SH-SY5Y (cell line): ENCODE measurements at regions not wholly inside any gene's neighbourhood (a gene's known extent, or its start where the extent isn't known, plus 50 kb on each side); places are given as distances from the start of the nearest gene placed in this dataset.
A peak's percentile ranks its signal among the peaks of the same experiment; 100 is the strongest.

ENCODE experiments used
- GATA2 ChIP-seq: IDR thresholded peaks from 2 replicates; pipeline ENCODE4 v1.6.1; 2011; ENCODE audit warnings: mild to moderate bottlenecking, low read depth, low read length
- GATA3 ChIP-seq: IDR thresholded peaks from 2 replicates; pipeline ENCODE4 v1.6.1; 2011; ENCODE audit warnings: low read depth, mild to moderate bottlenecking, low read length, moderate library complexity

DNA sequence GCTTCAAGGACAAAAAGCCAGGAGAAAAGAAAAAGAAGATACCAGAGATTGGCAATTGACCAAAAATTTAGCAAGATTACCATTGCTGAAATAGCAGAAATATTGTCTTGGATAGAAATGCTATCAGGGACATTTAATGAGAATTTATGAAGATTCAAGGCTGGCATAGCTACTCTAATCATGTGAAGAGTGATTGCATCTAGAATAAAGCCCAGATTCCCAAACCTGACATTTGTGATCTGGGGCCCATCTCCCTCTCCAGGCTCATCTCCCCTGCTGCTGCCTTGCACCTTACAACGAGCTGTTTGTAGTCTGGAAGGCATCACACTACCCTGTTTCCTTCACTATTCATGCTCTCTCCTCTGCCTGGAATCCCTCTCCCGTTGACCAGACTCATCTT, 114.5 kb downstream of the C9orf152 start:
- no peak for TF ChIP-seq GATA3
- peak; percentile 71 for TF ChIP-seq GATA2
